ENCODE measurements at regions not wholly inside any gene's neighbourhood (a gene's known extent, or its start where the extent isn't known, plus 50 kb on each side); places are given as distances from the start of the nearest gene placed in this dataset.
"Not testable (repeated sequence)": the region's sequence is repeated elsewhere in the genome, so short reads cannot be mapped to it uniquely, and the experiment has no call there.

GRCh38 chr2:132259276-132259675, 97.5 kb upstream of the ANKRD30BL start:
- H3K9me3 ChIP-seq (ENCODE audit: control insufficient read depth, low read length); DNase-seq; H3K27me3 ChIP-seq (ENCODE audit: control insufficient read depth, insufficient read depth); H3K4me1 ChIP-seq (ENCODE audit: control insufficient read depth, insufficient read depth, low read length); H3K27ac ChIP-seq (ENCODE audit: low read length); ATAC-seq; intact Hi-C loops (cut with DNase I); H3K4me3 ChIP-seq (ENCODE audit: low read length): not testable (repeated sequence)
- 94% methylated on average over 13 of the region's 13 CpGs for WGBS

GRCh38 chr2:132265595-132265994, 103.8 kb upstream of the ANKRD30BL start:
- WGBS = 87% methylated on average over 12 of the region's 12 CpGs
- H3K4me3 ChIP-seq (ENCODE audit: low read length); H3K27me3 ChIP-seq (ENCODE audit: control insufficient read depth, insufficient read depth); ATAC-seq; H3K4me1 ChIP-seq (ENCODE audit: control insufficient read depth, insufficient read depth, low read length); intact Hi-C loops (cut with DNase I); H3K9me3 ChIP-seq (ENCODE audit: control insufficient read depth, low read length); DNase-seq; H3K27ac ChIP-seq (ENCODE audit: low read length): not testable (repeated sequence)

DNA sequence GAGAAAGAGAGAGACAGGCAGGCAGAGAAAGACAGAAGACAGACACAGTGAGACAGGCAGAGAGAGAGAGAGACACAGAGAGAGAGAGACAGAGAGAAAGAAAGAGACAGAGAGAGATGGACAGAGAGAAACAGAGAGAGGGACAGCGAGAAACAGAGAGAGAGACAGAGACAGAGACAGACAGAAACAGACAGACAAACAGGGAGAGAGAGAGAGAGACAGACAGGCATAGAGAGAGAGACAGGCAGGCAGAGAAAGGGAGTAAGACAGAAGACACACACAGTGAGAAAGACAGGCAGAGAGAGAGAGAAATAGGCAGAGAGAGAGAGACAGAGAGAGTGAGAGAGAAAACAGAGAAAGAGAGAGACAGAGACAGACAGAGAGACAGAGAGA, 105.3 kb upstream of the ANKRD30BL start:
- H3K27me3 ChIP-seq (ENCODE audit: control insufficient read depth, insufficient read depth) = no peaks in the 10 kb centered on the region
- H3K27ac ChIP-seq (ENCODE audit: low read length) = no peak overlapping the region
- intact Hi-C loops (cut with DNase I) = no loop called here
- ATAC-seq (no peak), DNase-seq (no peak)
- no peaks in the 10 kb centered on the region for H3K4me1 ChIP-seq (ENCODE audit: control insufficient read depth, insufficient read depth, low read length)
- no peak overlapping the region for H3K4me3 ChIP-seq (ENCODE audit: low read length)
- 85% methylated on average over 1 of the region's 1 CpG for WGBS
- H3K9me3 ChIP-seq (ENCODE audit: control insufficient read depth, low read length) = no peaks in the 10 kb centered on the region

DNA sequence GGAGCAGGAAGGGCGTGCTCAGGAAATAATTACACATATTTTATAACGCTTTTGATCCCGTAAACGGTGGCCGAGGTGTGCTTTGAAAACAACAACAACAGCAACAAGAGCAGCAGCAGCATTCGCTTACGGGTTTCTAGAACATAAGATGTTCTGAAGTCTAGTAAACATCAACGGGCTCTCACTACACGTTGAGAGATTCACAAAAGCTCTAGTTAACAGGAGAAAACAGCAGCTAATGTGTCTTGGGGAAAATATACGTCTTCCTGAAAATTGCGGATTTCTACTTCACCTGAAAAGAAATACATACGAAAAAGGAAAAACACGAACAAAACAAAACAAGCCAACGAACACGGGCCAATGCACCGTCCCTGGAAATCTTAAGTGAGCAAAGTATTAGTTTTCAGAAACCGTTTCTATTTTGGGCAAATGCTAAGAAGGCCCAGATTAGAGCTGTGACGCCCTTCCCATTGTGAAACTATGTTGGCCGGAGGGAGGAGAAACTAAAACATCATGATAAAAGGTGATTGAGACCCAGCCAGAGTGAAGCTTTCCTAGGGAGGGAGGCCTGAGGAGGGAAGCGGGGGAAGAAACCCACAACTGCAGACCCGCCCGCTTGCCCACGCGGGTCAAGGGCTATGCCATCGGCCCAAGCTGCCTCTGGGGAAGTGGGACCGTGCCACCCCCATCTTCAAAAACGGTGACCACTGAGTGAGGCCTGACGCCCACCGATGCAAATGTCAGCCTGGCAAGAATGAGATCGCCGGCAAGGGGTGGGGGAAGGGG, 105.9 kb upstream of the ANKRD30BL start:
- H3K4me3 ChIP-seq (ENCODE audit: low read length); H3K27ac ChIP-seq (ENCODE audit: low read length); H3K27me3 ChIP-seq (ENCODE audit: control insufficient read depth, insufficient read depth); H3K9me3 ChIP-seq (ENCODE audit: control insufficient read depth, low read length); H3K4me1 ChIP-seq (ENCODE audit: control insufficient read depth, insufficient read depth, low read length); intact Hi-C loops (cut with DNase I): not testable (repeated sequence)
- 16% methylated on average over 31 of the region's 31 CpGs for WGBS
- DNase-seq (peak in 1 of 3 donors; percentile 50), ATAC-seq (peak in 1 of 2 donors; percentile 64)

DNA sequence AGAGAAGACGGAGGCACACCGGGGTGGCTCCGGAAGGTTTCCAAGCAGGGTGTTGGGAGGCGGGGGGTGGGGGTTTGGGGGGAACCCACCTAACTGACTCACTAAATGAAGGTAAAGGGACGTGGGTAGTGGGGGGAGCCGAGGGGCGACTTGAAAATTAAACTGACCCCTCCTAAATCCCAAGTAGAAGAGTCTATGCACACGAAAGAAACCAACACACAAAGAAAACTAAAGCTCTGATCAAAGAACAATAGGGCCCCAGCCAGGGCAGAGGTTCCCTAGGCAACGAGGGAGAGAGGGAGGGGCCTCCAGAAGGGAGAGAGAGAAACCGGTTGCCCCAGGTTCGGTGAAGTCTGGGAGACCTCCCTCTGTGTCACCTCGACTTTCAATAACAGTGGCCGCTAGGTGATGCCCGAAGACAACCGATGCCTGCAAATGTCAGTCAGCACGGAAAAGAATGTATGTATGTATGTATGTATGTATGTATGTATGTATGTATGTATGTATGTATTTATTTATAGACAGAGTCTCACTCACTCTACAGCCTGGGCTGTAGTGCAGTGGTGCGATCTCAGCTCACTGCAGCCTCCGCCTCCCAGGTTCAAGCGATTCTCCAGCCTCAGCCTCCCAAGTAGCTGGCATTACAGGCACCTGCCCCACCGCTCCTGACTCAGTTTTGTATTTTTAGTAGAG, 106.7 kb upstream of the ANKRD30BL start:
- peak overlapping the region; percentile 37 for H3K4me3 ChIP-seq (ENCODE audit: low read length)
- H3K4me1 ChIP-seq (ENCODE audit: control insufficient read depth, insufficient read depth, low read length); H3K9me3 ChIP-seq (ENCODE audit: control insufficient read depth, low read length); intact Hi-C loops (cut with DNase I); H3K27ac ChIP-seq (ENCODE audit: low read length); ATAC-seq; H3K27me3 ChIP-seq (ENCODE audit: control insufficient read depth, insufficient read depth): not testable (repeated sequence)
- 18% methylated on average over 20 of the region's 20 CpGs for WGBS
- DNase-seq = peak in 2 of 3 donors; percentile 37 to 61

GRCh38 chr2:132268977-132269523, 107.3 kb upstream of the ANKRD30BL start:
- Histone ChIP-seq H3K27me3 (ENCODE audit: control insufficient read depth, insufficient read depth) (no peaks in the 10 kb centered on the region), H3K9me3 (ENCODE audit: control insufficient read depth, low read length) (no peaks in the 10 kb centered on the region), H3K27ac (ENCODE audit: low read length) (no peak overlapping the region), H3K4me1 (ENCODE audit: control insufficient read depth, insufficient read depth, low read length) (no peaks in the 10 kb centered on the region), H3K4me3 (ENCODE audit: low read length) (no peak overlapping the region)
- ATAC-seq (no peak), DNase-seq (no peak)
- intact Hi-C loops (cut with DNase I) = no loop called here
- WGBS = 45% methylated on average over 19 of the region's 19 CpGs

DNA sequence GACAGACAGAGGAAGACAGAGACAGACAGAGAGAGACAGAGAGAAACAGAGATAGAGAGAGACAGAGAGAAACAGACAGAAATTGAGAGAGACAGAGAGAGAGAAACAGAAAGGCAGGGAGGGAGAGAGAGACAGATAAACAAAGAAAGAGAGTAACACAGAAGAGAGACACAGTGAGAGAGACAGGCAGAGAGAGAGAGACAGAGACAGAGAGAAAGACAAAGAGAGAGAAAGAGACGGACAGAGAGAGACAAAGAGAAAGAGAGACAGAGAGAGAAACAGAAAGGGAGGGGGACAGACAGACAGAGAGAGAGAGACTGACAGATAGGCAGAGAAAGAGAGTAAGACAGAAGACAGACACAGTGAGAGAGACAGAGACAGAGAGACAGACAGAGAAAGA, 108.5 kb upstream of the ANKRD30BL start:
- intact Hi-C loops (cut with DNase I) = no loop called here
- no peak overlapping the region for H3K4me3 ChIP-seq (ENCODE audit: low read length)
- no peaks in the 10 kb centered on the region for H3K27me3 ChIP-seq (ENCODE audit: control insufficient read depth, insufficient read depth)
- no peak overlapping the region for H3K27ac ChIP-seq (ENCODE audit: low read length)
- 47% methylated on average over 1 of the region's 1 CpG for WGBS
- no peaks in the 10 kb centered on the region for H3K4me1 ChIP-seq (ENCODE audit: control insufficient read depth, insufficient read depth, low read length)
- H3K9me3 ChIP-seq (ENCODE audit: control insufficient read depth, low read length) = no peaks in the 10 kb centered on the region
- no peak for ATAC-seq
- DNase-seq = no peak

GRCh38 chr2:132270981-132271546, 109.3 kb upstream of the ANKRD30BL start:
- H3K4me3 ChIP-seq (ENCODE audit: low read length) = no peak overlapping the region
- DNase-seq = no peak
- H3K27me3 ChIP-seq (ENCODE audit: control insufficient read depth, insufficient read depth) = no peaks in the 10 kb centered on the region
- intact Hi-C loops (cut with DNase I) = no loop called here
- H3K27ac ChIP-seq (ENCODE audit: low read length) = no peak overlapping the region
- H3K4me1 ChIP-seq (ENCODE audit: control insufficient read depth, insufficient read depth, low read length) = no peaks in the 10 kb centered on the region
- H3K9me3 ChIP-seq (ENCODE audit: control insufficient read depth, low read length) = no peaks in the 10 kb centered on the region
- ATAC-seq = no peak

- intact Hi-C loops (cut with DNase I); ATAC-seq; H3K27me3 ChIP-seq (ENCODE audit: control insufficient read depth, insufficient read depth); H3K4me1 ChIP-seq (ENCODE audit: control insufficient read depth, insufficient read depth, low read length); DNase-seq; H3K4me3 ChIP-seq (ENCODE audit: low read length); H3K27ac ChIP-seq (ENCODE audit: low read length); H3K9me3 ChIP-seq (ENCODE audit: control insufficient read depth, low read length): not testable (repeated sequence)
- 93% methylated on average over 11 of the region's 11 CpGs for WGBS
These were observed 110.0 kb upstream of the ANKRD30BL start for GRCh38 chr2:132271794-132272193.

- no peaks in the 10 kb centered on the region for H3K27me3 ChIP-seq (ENCODE audit: control insufficient read depth, insufficient read depth)
- H3K4me1 ChIP-seq (ENCODE audit: control insufficient read depth, insufficient read depth, low read length) = no peaks in the 10 kb centered on the region
- no peak overlapping the region for H3K27ac ChIP-seq (ENCODE audit: low read length)
- H3K4me3 ChIP-seq (ENCODE audit: low read length) = no peak overlapping the region
- H3K9me3 ChIP-seq (ENCODE audit: control insufficient read depth, low read length) = no peaks in the 10 kb centered on the region
- ATAC-seq = no peak
- intact Hi-C loops (cut with DNase I) = no loop called here
- DNase-seq = no peak
- WGBS = 91% methylated on average over 14 of the region's 14 CpGs
These were observed 111.0 kb upstream of the ANKRD30BL start for GRCh38 chr2:132272713-132273112.

DNA sequence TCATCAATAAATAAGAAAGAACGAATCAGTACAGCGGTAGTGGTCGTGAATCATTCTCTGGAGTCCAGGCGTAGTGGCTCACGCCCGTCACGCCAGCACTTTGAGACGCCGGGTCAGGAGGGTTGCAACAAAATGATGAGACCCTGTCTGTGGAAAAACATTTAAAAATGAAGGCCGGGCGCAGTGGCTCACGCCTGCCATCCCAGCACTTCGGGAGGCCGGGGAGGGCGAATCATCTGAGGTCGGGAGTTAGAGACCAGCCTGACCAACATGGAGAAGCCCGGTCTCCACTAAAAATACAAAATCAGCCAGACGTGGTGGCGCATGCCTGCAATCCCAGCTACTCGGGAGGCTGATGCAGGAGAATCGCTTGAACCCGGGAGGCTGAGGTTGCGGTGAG, 111.8 kb upstream of the ANKRD30BL start:
- DNase-seq; H3K9me3 ChIP-seq (ENCODE audit: control insufficient read depth, low read length); H3K4me1 ChIP-seq (ENCODE audit: control insufficient read depth, insufficient read depth, low read length); H3K27ac ChIP-seq (ENCODE audit: low read length); ATAC-seq; intact Hi-C loops (cut with DNase I); H3K27me3 ChIP-seq (ENCODE audit: control insufficient read depth, insufficient read depth); H3K4me3 ChIP-seq (ENCODE audit: low read length): not testable (repeated sequence)
- 96% methylated on average over 23 of the region's 23 CpGs for WGBS
